GM12872 (cell line): ENCODE measurements at regions not wholly inside any gene's neighbourhood (a gene's known extent, or its start where the extent isn't known, plus 50 kb on each side); places are given as distances from the start of the nearest gene placed in this dataset.

Experiments
- CTCF ChIP-seq: IDR thresholded peaks from 3 replicates; pipeline ENCODE4 v1.5.1; 2011; ENCODE audit warnings: low read depth, mild to moderate bottlenecking, low read length, moderate library complexity; ENCODE audit not compliant: insufficient read depth

GRCh38 chr20:53764415-53764800 is 170.8 kb upstream of the ZNF217 start:
- no peak for TF ChIP-seq CTCF

- TF ChIP-seq CTCF: no peak
These were observed 170.2 kb upstream of the ZNF217 start for GRCh38 chr20:53763707-53764414.

DNA sequence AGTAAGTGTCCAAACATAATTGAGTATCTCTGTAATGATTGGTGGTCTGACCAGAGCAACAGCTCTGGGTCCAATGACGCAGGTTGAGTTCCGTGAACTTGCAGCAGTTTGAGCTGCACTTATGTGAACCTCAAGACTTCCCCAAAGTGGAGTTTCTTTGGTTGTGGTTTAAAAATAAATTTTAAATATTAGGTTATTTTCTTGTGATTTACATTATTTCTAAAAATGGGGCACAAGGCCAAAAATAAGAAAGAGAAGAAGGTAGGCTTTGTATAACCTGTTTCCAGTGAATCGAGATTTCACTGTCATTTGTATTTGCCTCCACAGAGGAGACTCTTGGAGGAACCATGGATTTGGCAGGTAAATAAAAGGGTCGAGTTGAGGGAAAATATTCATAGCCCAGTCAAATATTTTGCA is 166.4 kb upstream of the ZNF217 start:
- no peak for TF ChIP-seq CTCF

- TF ChIP-seq CTCF: no peak
These were observed 163.9 kb upstream of the ZNF217 start for GRCh38 chr20:53757472-53757913.

DNA sequence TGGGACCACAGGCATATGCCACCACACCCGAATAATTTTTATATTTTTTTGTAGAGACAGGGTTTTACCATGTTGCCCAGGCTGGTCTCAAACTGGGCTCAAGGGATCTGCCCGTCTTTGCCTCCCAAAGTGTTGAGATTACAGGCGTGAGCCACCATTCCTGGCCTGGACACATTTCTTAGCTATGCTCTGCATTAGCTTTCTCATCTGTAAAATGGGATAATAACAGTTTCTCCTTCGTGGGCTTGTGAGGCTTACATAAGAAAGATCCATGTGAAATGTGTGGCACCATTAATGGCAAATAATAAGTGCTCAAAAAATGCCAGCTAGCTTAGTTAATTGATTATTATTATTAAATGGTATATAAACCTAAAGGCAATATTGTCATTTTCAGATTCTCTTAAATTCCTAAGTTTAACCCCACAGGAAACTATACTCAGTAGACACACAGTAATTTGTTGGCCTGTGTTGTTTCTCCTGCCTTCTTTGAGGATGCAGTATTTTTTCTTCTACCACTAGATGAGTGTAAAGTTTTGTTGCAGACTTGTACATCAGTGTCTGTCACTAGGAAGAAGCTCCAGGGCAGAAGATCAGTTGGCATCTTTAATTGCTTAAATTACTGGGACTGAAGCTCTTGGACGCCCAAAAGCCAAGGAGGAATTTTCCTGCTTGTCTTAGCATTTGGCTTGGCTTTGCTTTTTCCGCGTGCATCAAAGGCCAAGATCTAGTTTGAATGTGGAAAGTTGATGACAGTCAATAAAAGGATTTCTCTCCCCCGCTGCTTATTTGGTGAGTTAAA is 162.3 kb upstream of the ZNF217 start:
- no peak for TF ChIP-seq CTCF

DNA sequence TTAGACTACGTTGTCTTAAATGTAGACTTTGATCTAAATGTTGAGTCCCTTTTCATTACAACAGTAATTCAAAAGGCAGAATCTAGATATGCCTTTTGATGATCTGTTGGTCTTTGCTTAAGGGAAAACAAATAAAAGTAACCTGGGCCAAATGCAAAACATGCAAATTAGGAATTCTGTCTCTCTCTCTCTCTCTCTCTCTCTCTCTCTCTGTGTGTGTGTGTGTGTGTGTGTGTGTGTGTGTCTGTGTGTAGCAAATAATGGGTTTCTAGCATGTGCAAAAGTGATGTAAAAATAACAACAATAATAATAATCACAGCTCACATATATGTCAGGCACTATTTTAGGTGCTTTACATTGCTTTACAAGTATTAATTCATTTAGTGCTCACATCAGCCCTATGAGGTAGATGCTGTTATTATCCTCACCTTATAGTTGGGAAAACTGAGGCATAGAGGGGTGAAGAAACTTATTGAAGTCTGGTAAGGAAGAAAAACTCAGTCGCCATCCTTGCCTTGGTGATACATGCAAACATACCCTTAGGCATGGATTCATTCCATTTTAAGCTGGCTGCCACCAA is 160.3 kb upstream of the ZNF217 start:
- TF ChIP-seq CTCF: no peak
